ENCODE measurements at regions not wholly inside any gene's neighbourhood (a gene's known extent, or its start where the extent isn't known, plus 50 kb on each side); places are given as distances from the start of the nearest gene placed in this dataset.

GRCh38 chr1:96002969-96003964, 718.3 kb upstream of the PTBP2 start:
- no peaks in the 10 kb centered on the region for H3K9me3 ChIP-seq (replicated peaks; ENCODE audit: control insufficient read depth, insufficient read depth, low read depth, low read length)
- no peak overlapping the region for H3K9ac ChIP-seq (ENCODE audit: insufficient read depth in 1 of 2, low read depth in 2 of 2, low read length in 2 of 2)
- no peaks in the 10 kb centered on the region for H3K79me2 ChIP-seq (ENCODE audit: control insufficient read depth, insufficient read depth, low read length)
- H3K9me1 ChIP-seq (ENCODE audit: control insufficient read depth, insufficient read depth, low read length): no peaks in the 10 kb centered on the region
- POLR2A ChIA-PET: no interaction called here
- H3K27me3 ChIP-seq (ENCODE audit: control insufficient read depth in 2 of 2, insufficient read depth in 2 of 2, low read length in 2 of 2): no peaks in the 10 kb centered on the region
- intact Hi-C loops (cut with micrococcal nuclease): no loop called here
- H3K4me1 ChIP-seq (replicated peaks in 1 of 2; ENCODE audit: control insufficient read depth in 2 of 2, insufficient read depth in 2 of 2, low read length in 2 of 2): no peaks in the 10 kb centered on the region
- H3K27ac ChIP-seq (ENCODE audit: extremely low read depth, low read depth, low read length): no peak overlapping the region
- no peak for ATAC-seq
- H3K4me2 ChIP-seq (ENCODE audit: insufficient read depth, low read length): no peak overlapping the region
- FAIRE-seq: no peak
- CTCF ChIA-PET (ENCODE audit: low intra/inter-chr PET ratio): no interaction called here
- no peak for DNase-seq (ENCODE audit: extremely low read depth in 1 of 4, low spot score in 3 of 4)
- no peak overlapping the region for H2AFZ ChIP-seq (ENCODE audit: low read depth, low read length)
- 0% methylated on average over 9 of the region's 9 CpGs for WGBS (ENCODE audit: insufficient coverage, low coverage, missing lambda C conversion rate)
- BruUV-seq (replicated peaks): no TSS peak
- H4K20me1 ChIP-seq (replicated peaks; ENCODE audit: control insufficient read depth, insufficient read depth, low read length): no peaks in the 10 kb centered on the region
- TF ChIP-seq TRIM28 (IDR thresholded peaks at IDR 0.05) (no peak), CBX5 (IDR thresholded peaks at IDR 0.05; ENCODE audit: borderline replicate concordance, low read depth) (no peak), GMEB1 (CRISPR knock-in tag; IDR thresholded peaks at IDR 0.05) (no peak), ZFP1 (CRISPR knock-in tag; IDR thresholded peaks at IDR 0.05) (no peak)
- in situ Hi-C loops (cut with MboI): no loop called here
- H3K4me3 ChIP-seq: no peak overlapping the region
- H3K36me3 ChIP-seq (ENCODE audit: control insufficient read depth, insufficient read depth, low read length): no peaks in the 10 kb centered on the region
